T-helper 1 cell treated with Interleukin-12 subunit alpha and Interleukin-12 subunit beta and Interleukin-4 antibody, amounts not matched to agents 30 ng/mL and 1 ng/mL, for 36 hours (primary cell): ENCODE measurements at regions not wholly inside any gene's neighbourhood (a gene's known extent, or its start where the extent isn't known, plus 50 kb on each side); places are given as distances from the start of the nearest gene placed in this dataset.

ENCODE experiments used
- intact Hi-C: fragments of 100-400 bp; cut with micrococcal nuclease; formaldehyde crosslinking; loops from one replicate; pipeline ENCODE4 v1.15.1; 2024

DNA sequence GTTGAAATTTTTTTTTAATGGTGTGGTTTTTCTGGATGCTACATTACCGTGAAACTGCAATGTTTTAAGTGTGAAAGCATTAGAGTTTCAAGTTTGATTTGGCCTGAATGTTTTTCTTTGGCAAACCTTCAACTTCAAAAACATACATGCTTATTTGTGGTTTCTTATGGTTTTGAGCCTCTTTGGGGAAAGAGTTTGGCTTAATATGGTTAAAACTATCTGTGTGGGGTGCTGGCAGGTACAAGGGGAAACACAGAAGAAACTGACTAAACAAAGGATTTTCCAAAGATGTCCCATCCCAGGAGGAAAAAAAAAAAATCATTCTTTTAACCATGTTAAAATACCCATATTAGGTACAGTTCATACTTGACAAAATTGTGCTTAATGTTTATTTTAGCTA lies 121.1 kb downstream of the HGF start:
- intact Hi-C loops: no loop called here

- intact Hi-C loops: no loop called here
Measured at GRCh38 chr7:81645435-81645834, 124.4 kb downstream of the HGF start.

- intact Hi-C loops: no loop called here
Measured at GRCh38 chr7:81641873-81642272, 128.0 kb downstream of the HGF start.

GRCh38 chr7:81638198-81638597 lies 131.6 kb downstream of the HGF start:
- intact Hi-C loops: no loop called here

- intact Hi-C loops: no loop called here
Measured at GRCh38 chr7:81637534-81637933, 132.3 kb downstream of the HGF start.

DNA sequence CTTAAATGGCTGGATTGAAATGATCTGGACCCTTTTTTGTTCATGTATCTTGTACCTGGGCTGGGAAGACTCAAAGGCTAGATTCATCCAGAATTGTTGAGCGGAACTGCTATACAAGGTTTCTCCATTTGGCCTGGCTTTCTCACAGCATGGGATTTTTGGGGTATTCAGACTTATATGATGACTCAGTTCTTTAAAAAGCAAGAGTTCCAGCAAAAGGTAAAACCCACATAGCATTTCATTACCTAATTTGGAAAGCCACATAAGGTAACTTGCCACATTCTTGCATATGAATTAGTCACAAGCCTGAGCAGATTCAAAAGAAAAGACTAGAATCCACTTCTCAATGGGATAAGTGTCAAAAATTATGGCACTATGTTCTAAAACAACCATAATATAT lies 137.4 kb downstream of the HGF start:
- intact Hi-C loops: no loop called here

GRCh38 chr7:81630600-81630999 lies 139.2 kb downstream of the HGF start:
- intact Hi-C loops: no loop called here

GRCh38 chr7:81629702-81630101 lies 140.1 kb downstream of the HGF start:
- intact Hi-C loops: no loop called here

DNA sequence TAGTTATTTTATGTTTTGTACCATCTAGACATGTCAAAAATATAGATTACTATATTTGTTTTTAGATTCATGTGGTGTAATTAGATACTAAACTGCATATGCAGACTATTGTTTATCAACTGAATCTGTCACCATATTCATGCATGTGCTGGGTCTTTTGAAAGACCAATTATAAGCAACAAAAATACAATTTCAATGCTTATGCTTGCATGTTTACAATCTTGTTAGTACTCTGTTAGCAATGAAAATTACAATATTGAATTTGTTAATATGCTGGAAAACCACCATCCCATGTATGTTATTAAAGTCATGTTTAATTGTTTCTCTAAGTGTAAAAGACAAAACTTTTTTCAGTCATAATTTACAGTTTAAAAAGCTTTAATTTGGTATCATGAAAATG lies 140.9 kb downstream of the HGF start:
- intact Hi-C loops: no loop called here

DNA sequence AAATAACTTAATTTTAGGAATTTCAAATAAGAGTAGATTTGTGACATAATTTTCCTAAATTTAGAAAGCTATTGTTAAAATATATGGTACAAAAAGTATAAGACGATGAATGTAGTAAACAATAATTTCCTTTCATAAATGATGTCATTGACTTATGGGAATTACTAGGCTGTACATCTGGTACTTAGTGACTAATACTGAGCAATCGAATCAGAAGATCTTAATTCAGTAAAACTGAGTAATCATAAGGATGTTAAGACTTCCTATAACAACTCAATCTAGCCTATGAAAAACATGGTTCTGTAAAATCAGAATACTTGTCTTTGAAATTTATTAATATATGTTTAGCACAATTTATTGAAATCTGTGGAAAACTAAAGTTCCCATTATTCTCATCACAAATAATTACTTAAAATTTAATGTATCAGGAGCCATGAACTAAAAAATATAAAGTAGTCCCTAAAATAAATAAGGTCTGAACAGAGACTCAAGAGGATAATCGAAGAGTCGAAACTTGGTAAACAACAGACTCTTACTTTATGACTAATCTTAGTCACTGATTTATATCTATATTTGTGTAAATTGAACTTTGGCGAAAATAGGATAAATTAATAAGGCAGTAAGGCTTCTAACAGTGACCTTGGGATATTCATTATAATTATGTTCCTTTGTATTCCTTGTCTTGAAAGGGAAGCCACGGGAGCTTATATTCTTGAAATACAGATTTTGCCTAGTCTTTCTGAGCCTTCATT lies 142.1 kb downstream of the HGF start:
- intact Hi-C loops: no loop called here

DNA sequence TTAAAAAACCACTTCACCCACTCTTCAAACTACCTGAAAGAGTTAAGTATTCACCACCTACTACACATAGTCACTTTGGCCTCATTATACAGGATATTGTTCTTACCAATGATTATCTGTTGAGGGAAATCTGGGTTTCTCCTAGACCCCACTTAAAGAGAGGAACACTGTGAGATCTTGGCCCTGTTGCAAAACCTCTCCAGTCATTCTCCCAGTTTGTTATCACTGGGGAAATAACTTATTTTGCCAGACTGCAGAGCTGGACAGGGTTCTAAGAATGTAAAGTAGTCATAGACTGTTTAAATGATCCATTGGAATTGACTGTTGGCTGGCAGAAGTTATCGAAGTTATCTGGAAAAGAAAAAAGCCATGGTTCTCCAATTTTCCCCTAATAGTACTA lies 143.8 kb downstream of the HGF start:
- intact Hi-C loops: no loop called here

GRCh38 chr7:81624650-81625631 lies 144.9 kb downstream of the HGF start:
- intact Hi-C loops: no loop called here

GRCh38 chr7:81624021-81624592 lies 145.7 kb downstream of the HGF start:
- intact Hi-C loops: no loop called here

- intact Hi-C loops: no loop called here
Measured at GRCh38 chr7:81623251-81623855, 146.5 kb downstream of the HGF start.

DNA sequence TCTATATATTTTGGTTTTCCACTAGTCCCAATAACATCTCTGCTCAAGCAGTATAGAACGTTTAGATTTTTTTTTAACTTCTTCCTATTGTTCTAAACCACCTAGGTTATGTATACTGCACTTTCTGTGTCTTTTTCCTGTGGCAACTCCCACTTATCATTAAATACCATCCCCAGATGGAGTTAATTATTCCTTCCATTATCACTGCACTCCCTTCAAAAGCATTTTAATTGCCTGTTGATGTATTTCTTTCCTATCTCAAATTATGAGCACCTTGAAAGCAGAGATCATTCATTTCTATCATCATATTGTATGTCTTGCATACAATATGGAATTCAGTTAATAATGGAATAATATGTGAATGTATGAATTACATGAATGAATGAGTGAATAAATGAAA lies 148.0 kb downstream of the HGF start:
- intact Hi-C loops: no loop called here

DNA sequence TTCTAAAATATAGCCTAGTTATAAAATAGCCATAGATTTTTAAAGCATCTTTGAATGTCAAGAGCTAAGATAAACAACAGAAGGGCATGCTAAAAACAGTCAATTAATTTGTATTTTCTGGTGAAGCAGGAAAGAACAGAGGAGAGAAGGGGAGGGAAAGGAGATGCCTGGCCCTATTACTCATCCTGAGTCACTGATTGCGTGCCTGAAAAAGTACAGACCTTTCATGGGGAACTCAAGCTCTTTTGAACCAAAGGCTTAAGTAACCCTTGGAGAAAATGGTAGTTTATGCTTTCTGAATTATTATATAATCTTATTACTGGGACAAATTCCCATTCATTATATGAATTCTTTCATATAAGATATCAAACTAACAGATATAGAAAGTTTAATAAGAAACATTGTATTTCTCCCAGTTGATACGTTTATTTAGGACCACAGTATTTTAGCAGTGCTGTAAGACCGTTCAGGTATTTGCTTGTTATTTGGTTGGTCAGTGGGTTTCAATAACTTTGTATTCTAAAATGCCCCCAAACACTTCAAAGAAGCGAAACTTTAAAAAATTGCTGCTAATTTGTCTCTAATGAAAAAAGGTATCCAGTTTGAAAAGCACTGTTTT lies 151.3 kb downstream of the HGF start:
- intact Hi-C loops: no loop called here

- intact Hi-C loops: no loop called here
Measured at GRCh38 chr7:81616951-81617350, 152.9 kb downstream of the HGF start.

DNA sequence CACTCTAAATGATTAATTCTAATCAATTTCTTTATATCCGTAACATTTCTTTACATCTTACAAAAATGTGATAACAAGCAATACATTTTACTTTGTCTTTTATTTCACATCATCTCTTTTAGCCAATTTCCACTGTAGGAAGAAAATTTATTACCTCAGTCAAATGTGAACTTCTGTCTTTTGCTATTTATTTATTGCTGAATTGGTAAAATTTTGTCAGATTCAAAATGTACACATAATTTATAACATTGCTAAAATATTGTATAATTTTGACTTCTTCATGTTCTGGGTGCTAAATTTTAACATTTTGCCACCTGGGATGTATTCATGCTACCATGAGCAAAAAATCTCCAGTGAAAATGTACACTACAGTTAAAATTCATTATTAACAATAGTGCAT lies 158.0 kb downstream of the HGF start:
- intact Hi-C loops: no loop called here

- intact Hi-C loops: no loop called here
Measured at GRCh38 chr7:81611040-81611439, 158.8 kb downstream of the HGF start.

- intact Hi-C loops: no loop called here
Measured at GRCh38 chr7:81608748-81609382, 161.0 kb downstream of the HGF start.

DNA sequence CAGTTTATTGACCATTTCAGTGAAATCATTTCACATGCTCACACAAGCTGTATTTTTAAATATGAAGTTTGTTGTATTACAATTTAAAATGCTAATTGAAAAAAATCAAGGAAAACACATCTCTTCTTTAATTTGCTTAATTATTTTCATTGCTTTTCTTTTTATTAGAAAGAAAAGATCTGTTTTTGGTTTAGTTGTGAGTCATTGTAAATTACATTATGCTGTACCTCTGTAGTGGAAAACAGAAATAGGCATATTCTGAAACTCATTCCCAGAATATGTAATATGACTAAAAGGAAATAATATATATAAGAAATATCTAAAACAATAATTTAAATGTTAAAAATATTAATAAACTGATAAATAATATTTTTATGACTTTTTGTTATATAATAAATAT lies 161.9 kb downstream of the HGF start:
- intact Hi-C loops: no loop called here
